ENCODE measurements at regions not wholly inside any gene's neighbourhood (a gene's known extent, or its start where the extent isn't known, plus 50 kb on each side); places are given as distances from the start of the nearest gene placed in this dataset.

DNA sequence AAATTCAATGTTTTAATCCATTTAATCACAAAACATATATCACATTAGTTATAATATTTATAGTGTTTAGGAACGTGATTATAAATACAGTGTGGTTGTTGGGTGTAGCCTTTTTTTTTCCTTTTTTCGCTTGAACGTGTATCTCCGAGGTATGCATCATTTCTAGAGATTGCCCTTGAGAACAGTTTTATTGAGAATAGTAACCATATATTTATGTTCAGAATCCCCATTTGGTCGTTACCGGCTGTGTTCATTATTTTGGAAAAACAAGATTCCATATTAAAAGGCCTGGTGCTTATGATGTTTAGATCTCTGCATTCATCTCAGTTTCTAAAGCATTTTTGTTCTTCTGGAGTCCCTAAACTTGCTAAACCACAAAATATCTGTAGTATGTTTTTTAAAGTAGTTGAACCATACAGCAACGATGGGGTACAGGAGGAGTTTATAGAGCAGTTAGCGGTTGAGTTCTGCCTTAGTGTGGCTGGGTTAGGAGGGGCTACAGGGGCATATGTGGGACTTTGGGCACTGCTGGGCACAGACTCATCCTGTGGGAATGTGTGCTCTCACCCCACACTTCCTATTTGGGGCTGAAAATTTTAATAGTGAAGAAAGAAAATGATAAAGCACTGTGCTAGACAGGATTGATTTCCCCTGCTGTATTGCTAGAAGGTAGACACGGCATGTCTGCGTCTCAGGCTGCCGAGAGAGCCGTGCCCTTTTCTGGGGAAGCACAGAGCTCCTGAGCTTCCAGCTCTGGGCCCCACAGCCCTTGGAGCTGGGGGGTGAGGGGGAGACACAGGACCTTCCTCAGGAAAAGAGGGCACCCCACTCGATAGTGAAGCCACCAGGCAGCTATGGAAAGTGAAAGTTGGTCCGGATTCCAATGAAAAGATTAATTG is 81.5 kb upstream of the PPARA start:
- peak overlapping the region; percentile 80 for H3K4me3 ChIP-seq (ENCODE audit: low read depth, low read length)
- TF ChIP-seq, protein P1, sequence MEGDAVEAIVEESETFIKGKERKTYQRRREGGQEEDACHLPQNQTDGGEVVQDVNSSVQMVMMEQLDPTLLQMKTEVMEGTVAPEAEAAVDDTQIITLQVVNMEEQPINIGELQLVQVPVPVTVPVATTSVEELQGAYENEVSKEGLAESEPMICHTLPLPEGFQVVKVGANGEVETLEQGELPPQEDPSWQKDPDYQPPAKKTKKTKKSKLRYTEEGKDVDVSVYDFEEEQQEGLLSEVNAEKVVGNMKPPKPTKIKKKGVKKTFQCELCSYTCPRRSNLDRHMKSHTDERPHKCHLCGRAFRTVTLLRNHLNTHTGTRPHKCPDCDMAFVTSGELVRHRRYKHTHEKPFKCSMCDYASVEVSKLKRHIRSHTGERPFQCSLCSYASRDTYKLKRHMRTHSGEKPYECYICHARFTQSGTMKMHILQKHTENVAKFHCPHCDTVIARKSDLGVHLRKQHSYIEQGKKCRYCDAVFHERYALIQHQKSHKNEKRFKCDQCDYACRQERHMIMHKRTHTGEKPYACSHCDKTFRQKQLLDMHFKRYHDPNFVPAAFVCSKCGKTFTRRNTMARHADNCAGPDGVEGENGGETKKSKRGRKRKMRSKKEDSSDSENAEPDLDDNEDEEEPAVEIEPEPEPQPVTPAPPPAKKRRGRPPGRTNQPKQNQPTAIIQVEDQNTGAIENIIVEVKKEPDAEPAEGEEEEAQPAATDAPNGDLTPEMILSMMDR (IDR thresholded peaks at IDR 0.05; ENCODE audit: insufficient read depth, low read depth, low read length, missing control alignments) = no peak
- DNase-seq (ENCODE audit: low read depth) = no peak

DNA sequence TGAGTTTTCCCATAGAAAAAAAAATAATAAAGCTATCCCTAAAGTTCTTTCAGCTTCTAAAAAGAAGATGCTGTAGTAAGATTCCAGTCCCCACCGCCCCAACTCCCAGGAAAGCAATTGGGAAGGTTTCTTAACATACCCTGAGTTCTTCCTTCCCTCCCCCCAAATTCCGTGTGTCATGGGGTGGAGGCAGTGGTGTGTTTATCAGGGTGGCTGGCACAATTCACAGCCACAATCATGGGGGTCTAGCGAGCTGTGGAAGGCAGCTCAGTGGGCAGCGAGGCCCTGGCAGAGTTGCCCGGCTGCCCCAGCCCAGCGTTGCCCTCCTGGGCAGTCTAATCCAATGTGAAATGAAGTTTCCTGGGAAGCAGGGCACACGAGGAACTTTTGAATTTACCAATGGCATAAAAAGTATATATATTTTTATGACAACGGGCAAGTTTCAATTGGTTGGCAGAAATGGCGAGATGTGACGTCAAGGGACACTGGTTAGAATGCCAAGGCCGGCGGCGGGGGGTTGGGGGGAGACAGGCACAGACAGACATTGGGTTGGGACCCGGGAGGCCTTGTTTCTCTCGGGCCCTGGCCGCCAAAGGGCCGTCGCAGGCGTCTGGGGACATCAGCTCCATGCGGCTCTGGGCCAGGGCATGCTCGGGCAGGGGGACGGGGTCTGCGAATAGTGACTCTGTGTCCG is 80.7 kb upstream of the PPARA start:
- peak; percentile 75 for DNase-seq (ENCODE audit: low read depth)
- TF ChIP-seq, protein P1 (IDR thresholded peaks at IDR 0.05; ENCODE audit: insufficient read depth, low read depth, low read length, missing control alignments) = no peak

DNA sequence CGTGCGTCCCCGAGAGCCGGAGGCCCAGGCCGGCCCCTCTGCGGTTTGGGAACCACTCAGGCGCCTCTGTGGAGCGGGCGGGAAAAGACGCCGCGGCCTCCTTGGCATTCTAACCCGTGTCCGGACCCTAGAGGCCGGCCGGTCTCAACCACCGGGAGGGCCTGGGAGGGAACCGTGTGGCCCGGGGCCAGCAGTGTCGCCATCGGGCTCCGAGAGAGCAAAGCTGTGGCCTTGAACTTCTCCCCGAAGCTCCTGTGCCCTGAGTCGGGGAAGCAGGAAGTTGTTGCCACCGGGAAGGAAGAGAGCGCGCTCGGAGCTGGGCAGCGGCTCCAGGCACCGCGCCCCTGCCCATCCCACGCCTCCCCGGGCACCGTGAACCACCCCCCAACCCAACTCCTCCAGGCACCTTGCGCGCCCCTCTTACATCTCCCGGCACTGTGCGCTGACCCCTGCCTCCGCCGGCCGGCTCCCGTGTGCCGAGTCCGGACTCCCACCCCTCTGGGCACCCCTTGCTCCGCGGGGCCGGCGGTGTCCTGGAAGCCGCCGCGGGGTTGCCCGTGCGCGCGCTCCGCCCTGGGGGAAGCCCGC is 80.0 kb upstream of the PPARA start:
- TF ChIP-seq, protein P1 (IDR thresholded peaks at IDR 0.05; ENCODE audit: insufficient read depth, low read depth, low read length, missing control alignments) = no peak
- peak; percentile 59 for DNase-seq (ENCODE audit: low read depth)
- peak overlapping the region; percentile 80 for H3K4me3 ChIP-seq (ENCODE audit: low read depth, low read length)

More for the DNA sequence above, 80.7 kb upstream of the PPARA start:
- peak overlapping the region; percentile 80 for H3K4me3 ChIP-seq (ENCODE audit: low read depth, low read length)

DNA sequence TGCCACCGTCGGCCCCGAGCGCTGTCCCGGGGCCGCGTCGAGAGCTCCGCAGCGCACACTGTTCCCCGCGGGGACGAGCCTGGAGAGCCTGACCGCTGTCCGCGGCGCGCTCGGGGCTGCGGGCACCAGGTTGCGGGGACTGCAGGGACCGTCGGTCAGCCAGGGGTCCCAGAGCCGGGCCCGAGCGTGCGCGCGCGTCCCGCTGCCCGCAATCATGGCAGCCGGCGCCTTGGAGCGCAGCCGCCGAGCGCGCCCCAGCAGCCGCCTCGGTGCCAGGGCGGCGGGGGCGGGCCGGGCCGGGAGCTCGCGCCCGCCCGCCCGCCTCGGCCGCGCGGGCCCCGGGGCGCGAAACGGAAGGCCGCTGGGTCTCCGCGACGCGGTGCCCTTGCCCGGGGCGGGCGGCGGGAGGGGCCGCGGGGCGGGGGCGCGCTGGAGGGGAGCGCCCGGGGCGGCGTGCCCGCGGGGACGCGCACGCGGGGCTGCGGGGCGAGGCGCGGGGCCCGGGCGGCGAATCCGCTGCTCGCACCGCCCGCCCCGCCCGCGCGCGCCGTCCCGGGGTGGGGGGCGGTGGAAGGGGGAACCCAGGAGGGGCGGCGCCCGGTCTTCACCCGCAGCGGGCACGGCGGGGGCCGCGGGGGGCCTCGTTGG is 79.4 kb upstream of the PPARA start:
- peak; percentile 78 for DNase-seq (ENCODE audit: low read depth)

DNA sequence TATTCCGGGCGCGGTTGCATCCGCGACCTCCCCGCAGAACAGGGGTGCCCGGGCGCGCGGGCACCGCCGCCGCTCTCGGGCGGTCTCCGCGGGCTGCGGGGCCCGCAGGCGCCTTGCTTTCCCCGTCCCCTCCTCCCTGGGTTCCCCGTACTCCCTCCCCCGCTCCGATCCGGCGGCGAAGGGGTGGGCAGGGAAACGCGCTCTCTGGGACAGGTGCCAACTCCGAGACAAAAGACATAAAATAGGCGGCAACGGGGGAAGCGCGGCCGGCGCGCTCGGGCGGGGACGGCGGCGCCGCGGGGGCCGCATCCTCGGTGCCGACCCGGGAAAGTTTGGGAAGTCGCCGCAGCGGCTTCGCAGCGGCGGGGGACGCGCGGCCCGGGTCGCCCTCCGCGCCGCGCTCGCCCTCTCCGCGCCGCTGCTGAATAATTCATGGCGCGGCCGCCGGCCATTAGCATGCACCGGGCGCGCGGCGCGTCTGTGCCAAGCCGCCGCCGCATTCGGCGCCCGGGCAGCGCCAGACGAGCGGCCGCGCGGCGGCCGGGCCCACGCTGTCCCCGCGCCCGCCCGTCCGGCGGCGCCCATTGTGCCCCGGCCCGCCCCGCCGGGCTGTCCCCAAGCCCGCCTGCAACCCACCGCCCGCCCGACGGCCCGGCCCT is 78.7 kb upstream of the PPARA start:
- peak; percentile 83 for DNase-seq (ENCODE audit: low read depth)
- H3K4me3 ChIP-seq (ENCODE audit: low read depth, low read length) = peak overlapping the region; percentile 72

More for the DNA sequence above, 79.4 kb upstream of the PPARA start:
- TF ChIP-seq, protein P1 (IDR thresholded peaks at IDR 0.05; ENCODE audit: insufficient read depth, low read depth, low read length, missing control alignments) = no peak
- H3K4me3 ChIP-seq (ENCODE audit: low read depth, low read length) = peak overlapping the region; percentile 80

More for the DNA sequence above, 78.7 kb upstream of the PPARA start:
- TF ChIP-seq, protein P1 (IDR thresholded peaks at IDR 0.05; ENCODE audit: insufficient read depth, low read depth, low read length, missing control alignments) = no peak
